ENCODE measurements at regions not wholly inside any gene's neighbourhood (a gene's known extent, or its start where the extent isn't known, plus 50 kb on each side); places are given as distances from the start of the nearest gene placed in this dataset.

DNA sequence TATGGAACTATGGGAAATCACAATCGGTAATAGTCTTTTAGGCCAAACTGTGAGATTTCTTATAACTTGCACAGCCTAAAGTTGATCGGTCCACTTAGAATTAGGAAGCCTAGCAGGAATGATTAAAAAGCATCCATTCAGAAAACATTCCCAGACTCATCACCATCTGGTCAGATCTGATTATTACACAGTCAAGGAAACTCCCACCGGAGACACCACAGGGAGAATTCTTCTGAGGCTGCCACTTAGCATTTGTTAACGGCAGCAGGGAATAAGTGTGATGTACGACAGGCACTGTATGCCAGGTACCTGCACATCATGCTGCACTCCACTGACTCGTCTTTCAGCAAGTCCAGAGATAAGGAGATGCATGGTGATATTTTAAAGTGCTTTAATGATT lies 227.6 kb upstream of the STEAP1 start:
- TF ChIP-seq, protein P1, sequence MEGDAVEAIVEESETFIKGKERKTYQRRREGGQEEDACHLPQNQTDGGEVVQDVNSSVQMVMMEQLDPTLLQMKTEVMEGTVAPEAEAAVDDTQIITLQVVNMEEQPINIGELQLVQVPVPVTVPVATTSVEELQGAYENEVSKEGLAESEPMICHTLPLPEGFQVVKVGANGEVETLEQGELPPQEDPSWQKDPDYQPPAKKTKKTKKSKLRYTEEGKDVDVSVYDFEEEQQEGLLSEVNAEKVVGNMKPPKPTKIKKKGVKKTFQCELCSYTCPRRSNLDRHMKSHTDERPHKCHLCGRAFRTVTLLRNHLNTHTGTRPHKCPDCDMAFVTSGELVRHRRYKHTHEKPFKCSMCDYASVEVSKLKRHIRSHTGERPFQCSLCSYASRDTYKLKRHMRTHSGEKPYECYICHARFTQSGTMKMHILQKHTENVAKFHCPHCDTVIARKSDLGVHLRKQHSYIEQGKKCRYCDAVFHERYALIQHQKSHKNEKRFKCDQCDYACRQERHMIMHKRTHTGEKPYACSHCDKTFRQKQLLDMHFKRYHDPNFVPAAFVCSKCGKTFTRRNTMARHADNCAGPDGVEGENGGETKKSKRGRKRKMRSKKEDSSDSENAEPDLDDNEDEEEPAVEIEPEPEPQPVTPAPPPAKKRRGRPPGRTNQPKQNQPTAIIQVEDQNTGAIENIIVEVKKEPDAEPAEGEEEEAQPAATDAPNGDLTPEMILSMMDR (conservative IDR thresholded peaks at IDR 0.05; ENCODE audit: low read depth, low read length), result no peak
- no peak for DNase-seq (ENCODE audit: low read depth)
- H3K4me3 ChIP-seq (ENCODE audit: low read depth, low read length), result no peak overlapping the region

DNA sequence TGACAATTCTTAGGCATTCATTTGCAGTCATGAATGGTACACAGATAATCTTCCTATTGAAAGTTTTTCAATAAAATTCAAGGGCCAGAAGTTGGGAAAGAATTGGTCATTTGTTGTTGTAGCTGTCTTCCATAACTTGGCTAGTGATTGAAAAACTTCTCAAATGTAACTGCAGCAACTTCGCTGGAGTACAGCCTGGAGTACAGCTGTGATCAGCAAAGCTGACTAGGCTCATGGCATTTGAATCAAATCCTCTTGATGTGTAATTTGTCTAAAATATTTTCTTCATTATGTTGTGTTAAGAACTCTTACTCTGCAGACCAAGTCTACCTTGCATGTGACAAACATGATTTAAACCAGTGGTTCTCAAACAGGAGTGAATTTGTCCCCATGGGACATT lies 226.5 kb upstream of the STEAP1 start:
- no peak for DNase-seq (ENCODE audit: low read depth)
- no peak overlapping the region for H3K4me3 ChIP-seq (ENCODE audit: low read depth, low read length)
- TF ChIP-seq, protein P1 (conservative IDR thresholded peaks at IDR 0.05; ENCODE audit: low read depth, low read length), result no peak

DNA sequence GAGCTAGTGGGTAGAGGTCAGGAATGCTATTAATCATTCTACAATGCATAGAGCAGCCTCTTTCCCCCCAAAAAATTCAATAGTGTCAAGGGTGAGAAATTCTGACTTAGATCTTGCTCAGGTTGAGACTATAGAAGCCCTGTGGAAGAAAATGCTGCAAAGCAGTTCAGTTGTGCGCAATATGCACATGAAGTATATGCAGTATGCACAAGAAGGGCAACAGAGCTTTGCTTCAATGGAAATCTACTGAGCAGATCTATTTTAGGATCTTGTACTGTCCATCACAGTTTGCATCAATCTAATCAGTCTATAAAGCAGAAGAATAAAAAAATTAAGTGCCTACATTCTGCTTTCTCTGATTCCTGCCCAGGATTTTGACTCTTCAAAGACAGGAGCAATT lies 225.8 kb upstream of the STEAP1 start:
- H3K4me3 ChIP-seq (ENCODE audit: low read depth, low read length), result no peak overlapping the region
- TF ChIP-seq, protein P1 (conservative IDR thresholded peaks at IDR 0.05; ENCODE audit: low read depth, low read length), result no peak
- no peak for DNase-seq (ENCODE audit: low read depth)

DNA sequence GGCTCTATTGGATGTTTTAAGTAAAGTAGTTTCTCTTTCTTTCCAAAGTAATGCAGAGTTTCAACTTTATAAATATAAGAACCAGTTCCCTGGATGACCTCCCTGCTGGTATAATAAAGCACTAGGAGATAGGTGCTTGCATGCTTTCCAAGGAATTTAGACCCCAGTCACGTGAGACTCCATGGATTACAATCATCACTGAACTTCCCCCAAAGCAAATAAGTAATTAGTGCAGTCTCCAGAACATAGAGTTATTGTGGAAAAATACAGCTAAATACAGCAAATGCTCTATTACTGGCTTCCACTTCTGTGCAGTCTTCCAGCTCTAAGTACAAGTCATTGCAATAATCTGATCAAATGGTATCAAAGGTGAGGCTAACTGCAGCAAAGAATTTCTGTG lies 220.2 kb upstream of the STEAP1 start:
- TF ChIP-seq, protein P1 (conservative IDR thresholded peaks at IDR 0.05; ENCODE audit: low read depth, low read length), result no peak
- H3K4me3 ChIP-seq (ENCODE audit: low read depth, low read length), result no peak overlapping the region
- no peak for DNase-seq (ENCODE audit: low read depth)

DNA sequence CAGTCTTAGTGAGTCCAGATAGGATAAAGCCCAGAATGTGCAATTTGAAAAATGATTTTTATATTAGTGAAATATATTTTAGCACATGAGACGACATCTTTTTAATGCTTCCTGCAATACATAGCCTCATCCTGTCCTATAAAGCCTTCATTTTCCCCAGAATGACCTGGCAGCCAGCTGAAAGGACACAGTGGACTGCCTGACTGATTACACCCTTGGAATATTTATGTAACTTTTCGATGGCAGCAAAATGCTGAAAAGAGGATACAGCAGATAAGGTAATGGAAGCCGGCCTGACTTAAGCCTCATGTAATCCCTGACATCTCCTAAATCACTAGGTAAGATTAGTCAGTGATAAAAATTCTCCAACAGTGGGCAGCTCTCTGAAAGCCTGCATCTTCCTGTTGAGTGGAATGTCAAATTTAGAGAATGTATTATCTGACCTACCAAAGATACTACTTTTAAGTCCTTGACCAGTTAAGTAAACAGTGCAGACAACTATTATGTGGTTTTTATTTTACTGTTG lies 210.7 kb upstream of the STEAP1 start:
- TF ChIP-seq, protein P1 (conservative IDR thresholded peaks at IDR 0.05; ENCODE audit: low read depth, low read length), result no peak
- DNase-seq (ENCODE audit: low read depth), result no peak
- H3K4me3 ChIP-seq (ENCODE audit: low read depth, low read length), result no peak overlapping the region

DNA sequence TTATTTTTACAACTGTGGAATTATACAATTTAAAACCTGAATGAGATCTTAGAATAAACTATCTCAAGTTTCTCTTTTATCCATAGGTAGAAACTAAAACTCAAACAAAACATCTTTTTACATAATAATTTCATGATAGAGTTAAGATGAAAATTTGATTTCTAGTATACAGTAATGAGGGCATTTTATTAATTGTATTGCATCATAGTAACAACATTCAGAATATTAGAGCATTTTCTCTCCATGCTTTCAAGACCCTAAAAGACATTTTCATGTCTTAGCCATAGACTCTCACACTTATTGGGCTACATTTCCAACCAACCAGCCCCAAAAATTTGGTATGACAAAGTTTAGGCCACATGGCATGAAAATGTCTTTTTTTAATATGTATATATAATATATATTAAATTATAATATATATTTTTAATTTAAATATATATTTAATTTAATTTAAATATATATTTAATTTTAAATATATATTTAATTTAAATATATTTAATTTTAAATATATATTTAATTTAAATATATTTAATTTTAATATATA lies 195.7 kb upstream of the STEAP1 start:
- TF ChIP-seq, protein P1 (conservative IDR thresholded peaks at IDR 0.05; ENCODE audit: low read depth, low read length), result no peak
- H3K4me3 ChIP-seq (ENCODE audit: low read depth, low read length), result no peak overlapping the region
- DNase-seq (ENCODE audit: low read depth), result no peak

DNA sequence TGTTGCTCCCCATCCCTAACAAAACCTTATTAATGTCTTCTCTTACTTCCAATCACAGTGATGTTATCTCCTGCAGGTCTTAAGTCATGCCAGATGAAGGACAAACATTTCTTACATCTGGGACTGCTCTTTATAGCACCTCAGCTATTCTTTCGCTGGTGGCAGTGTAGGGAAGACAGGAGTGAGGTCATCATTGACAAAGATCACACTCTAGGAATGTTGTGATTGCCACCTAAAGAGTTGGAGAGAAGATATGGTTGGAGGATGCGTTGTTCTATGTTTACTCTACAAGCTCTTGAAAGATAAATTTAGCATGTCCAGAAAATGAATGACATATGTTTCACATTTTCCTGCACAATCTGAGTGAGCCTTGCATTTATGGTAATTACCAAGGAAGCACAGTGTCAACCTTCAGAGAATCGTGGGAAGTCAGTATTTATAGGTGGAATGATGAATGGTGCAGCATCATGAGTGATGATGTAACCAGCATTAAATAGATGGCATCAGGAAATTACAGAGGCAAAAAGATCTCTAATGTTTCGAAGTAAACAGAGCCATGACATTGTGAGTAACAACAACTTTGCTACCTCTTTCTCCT lies 188.1 kb upstream of the STEAP1 start:
- H3K4me3 ChIP-seq (ENCODE audit: low read depth, low read length), result no peak overlapping the region
- TF ChIP-seq, protein P1 (conservative IDR thresholded peaks at IDR 0.05; ENCODE audit: low read depth, low read length), result no peak
- no peak for DNase-seq (ENCODE audit: low read depth)
